Sigmoid colon (tissue), 6 donors: ENCODE measurements at regions not wholly inside any gene's neighbourhood (a gene's known extent, or its start where the extent isn't known, plus 50 kb on each side); places are given as distances from the start of the nearest gene placed in this dataset.

Experiments used
- DNase-seq: peaks from one replicate; pipeline ENCODE4 v3.0.0-alpha.2; 2019
- H3K27ac ChIP-seq, 4 donors: fragments of 200-600 bp; sonication (generic); one replicate each; pipeline ENCODE4 v1.5.1; 2016 to 2019; ENCODE audit warnings: mild to moderate bottlenecking in 1 of 4
- H3K27me3 ChIP-seq, 3 donors: fragments of 200-600 bp; sonication (generic); one replicate each; pipeline ENCODE4 v1.5.1; 2019; ENCODE audit warnings: mild to moderate bottlenecking in 1 of 3
- H3K36me3 ChIP-seq, 4 donors: fragments of 200-600 bp; sonication (generic); one replicate each; pipeline ENCODE4 v1.5.1; 2016 to 2019
- H3K4me1 ChIP-seq, 4 donors: fragments of 200-600 bp; sonication (generic); one replicate each; pipeline ENCODE4 v1.5.1; 2017 to 2019
- H3K4me3 ChIP-seq, 4 donors: fragments of 200-600 bp; sonication (generic); one replicate each; pipeline ENCODE4 v1.5.1; 2017 to 2019; ENCODE audit warnings: mild to moderate bottlenecking in 2 of 4, moderate library complexity in 1 of 4
- H3K9me3 ChIP-seq, 4 donors: fragments of 200-600 bp in 3 of 4; sonication (generic) in 3 of 4; one replicate each; pipeline versions ENCODE4 v1.5.1 to v1.6.1; 2013 to 2019
- EP300 ChIP-seq, 4 donors: sonication (generic); formaldehyde crosslinking; IDR thresholded peaks; one replicate each; pipeline ENCODE4 v1.6.1; 2017; ENCODE audit warnings: antibody characterized with exemption in 4 of 4
- POLR2A ChIP-seq, 2 donors: fragments of 450-650 bp; IDR thresholded peaks; one replicate each; pipeline ENCODE4 v1.6.1; 2016; ENCODE audit warnings: antibody characterized with exemption in 2 of 2, mild to moderate bottlenecking in 2 of 2, moderate library complexity in 2 of 2
- POLR2AphosphoS5 ChIP-seq, 4 donors: sonication (generic); formaldehyde crosslinking; IDR thresholded peaks; one replicate each; pipeline ENCODE4 v1.6.1; 2017; ENCODE audit warnings: antibody characterized with exemption in 4 of 4
- WGBS, 2 donors: extraction: QIAGEN DNeasy Blood & Tissue Kit; methylation state at CpG; one replicate each; pipeline ENCODE4 v1.1.7; 2013; 5-methylcytosine and 5-hydroxymethylcytosine counted together
- intact Hi-C: fragments of 100-400 bp; cut with DNase I; formaldehyde crosslinking; loops from one replicate; pipeline ENCODE4 v1.15.1; 2023
- TF ChIP-seq, protein P1 (sequence below), 4 experiments: fragments of 450-650 bp in 3 of 4; fragments of 200-600 bp in 1 of 4; IDR thresholded peaks; one replicate each; pipeline ENCODE4 v1.5.1; 2016 to 2019; ENCODE audit warnings: antibody characterized with exemption in 4 of 4, mild to moderate bottlenecking in 3 of 4, moderate library complexity in 2 of 4
- donor health status: healthy with polysubstance abuse.
- donor health status: healthy.

DNA sequence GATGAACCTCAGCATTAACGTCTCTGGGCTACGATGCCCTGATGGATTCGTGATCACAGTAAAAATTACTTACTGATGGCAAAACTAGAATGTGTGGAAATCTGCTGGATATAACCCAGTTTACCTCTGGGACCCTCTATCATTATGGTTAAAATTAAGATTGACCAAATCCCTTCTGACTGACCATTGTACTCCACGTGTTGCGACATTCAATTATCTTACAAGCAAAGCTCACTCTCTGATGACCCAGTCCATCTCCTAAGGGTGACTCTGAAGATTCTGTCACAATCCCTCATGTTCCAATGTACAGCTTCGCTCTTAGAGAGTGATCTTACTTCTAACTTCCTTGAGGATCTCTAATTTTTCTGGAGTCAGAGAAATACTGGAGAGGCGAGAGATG is 288.5 kb upstream of the RUNX1 start:
- WGBS, 2 donors = 95 to 96% methylated on average over 7 of the region's 7 CpGs
- intact Hi-C loops = no loop called here
- no peak for TF ChIP-seq EP300 (IDR thresholded peaks at IDR 0.05)
- TF ChIP-seq, protein P1, sequence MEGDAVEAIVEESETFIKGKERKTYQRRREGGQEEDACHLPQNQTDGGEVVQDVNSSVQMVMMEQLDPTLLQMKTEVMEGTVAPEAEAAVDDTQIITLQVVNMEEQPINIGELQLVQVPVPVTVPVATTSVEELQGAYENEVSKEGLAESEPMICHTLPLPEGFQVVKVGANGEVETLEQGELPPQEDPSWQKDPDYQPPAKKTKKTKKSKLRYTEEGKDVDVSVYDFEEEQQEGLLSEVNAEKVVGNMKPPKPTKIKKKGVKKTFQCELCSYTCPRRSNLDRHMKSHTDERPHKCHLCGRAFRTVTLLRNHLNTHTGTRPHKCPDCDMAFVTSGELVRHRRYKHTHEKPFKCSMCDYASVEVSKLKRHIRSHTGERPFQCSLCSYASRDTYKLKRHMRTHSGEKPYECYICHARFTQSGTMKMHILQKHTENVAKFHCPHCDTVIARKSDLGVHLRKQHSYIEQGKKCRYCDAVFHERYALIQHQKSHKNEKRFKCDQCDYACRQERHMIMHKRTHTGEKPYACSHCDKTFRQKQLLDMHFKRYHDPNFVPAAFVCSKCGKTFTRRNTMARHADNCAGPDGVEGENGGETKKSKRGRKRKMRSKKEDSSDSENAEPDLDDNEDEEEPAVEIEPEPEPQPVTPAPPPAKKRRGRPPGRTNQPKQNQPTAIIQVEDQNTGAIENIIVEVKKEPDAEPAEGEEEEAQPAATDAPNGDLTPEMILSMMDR (IDR thresholded peaks at IDR 0.05) = no peak
- no peak for TF ChIP-seq POLR2AphosphoS5 (IDR thresholded peaks at IDR 0.05)
- TF ChIP-seq POLR2A (IDR thresholded peaks at IDR 0.05) = no peak
- DNase-seq = no peak
- Histone ChIP-seq H3K27ac (no peak overlapping the region), H3K27me3 (no peaks in the 10 kb centered on the region), H3K36me3 (no peaks in the 10 kb centered on the region), H3K4me1 (no peaks in the 10 kb centered on the region), H3K4me3 (no peak overlapping the region), H3K9me3 (no peaks in the 10 kb centered on the region)

DNA sequence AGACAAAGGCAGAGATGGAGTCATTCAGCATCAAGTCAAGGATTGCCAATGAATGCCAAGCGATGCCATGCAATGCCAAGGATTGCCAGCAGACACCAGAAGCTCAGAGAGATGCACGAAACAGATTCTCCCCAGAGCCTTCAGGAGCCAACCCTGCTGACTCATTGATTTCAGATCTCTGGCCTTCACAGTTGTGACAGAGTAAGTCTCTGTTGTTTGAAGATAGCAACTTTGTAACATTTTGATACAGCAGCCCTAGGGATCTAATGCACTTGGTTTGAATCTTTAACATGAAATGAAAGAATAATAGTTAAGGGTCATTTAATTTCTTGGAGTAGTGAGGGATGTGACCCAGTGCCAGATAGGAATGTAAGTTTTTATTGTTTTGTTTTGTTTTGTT is 287.4 kb upstream of the RUNX1 start:
- H3K27me3 ChIP-seq = no peaks in the 10 kb centered on the region
- no peaks in the 10 kb centered on the region for H3K4me1 ChIP-seq
- WGBS, 2 donors = 91 to 93% methylated on average over 2 of the region's 2 CpGs
- H3K27ac ChIP-seq = no peak overlapping the region
- TF ChIP-seq POLR2A (IDR thresholded peaks at IDR 0.05) (no peak), EP300 (IDR thresholded peaks at IDR 0.05) (no peak), POLR2AphosphoS5 (IDR thresholded peaks at IDR 0.05) (no peak)
- TF ChIP-seq, protein P1 (IDR thresholded peaks at IDR 0.05) = no peak
- no peaks in the 10 kb centered on the region for H3K9me3 ChIP-seq
- no peaks in the 10 kb centered on the region for H3K36me3 ChIP-seq
- intact Hi-C loops = no loop called here
- DNase-seq = no peak
- H3K4me3 ChIP-seq = no peak overlapping the region

DNA sequence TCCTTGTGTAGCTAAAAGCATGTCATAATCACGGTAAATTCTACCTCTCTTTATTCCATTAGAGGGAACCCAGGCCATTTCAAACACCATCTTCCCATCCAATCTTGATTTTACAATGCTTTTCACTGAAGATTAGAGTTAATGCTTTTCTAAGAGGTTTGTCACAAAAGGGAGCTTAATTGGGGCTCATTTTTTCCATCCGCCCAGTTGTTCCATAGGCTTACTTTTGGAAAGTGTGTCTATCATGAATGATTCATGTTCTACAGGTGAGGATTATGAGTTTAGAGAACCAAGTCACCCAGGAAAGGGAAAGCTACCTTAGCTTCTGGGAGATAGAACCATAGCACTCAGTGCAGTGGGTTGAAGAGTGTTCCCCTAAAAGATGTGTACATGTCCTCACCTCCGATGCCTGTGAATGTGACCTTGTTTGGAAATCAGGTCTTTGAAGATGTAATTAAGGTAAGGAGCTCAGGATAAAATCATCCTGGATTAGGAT is 286.9 kb upstream of the RUNX1 start:
- no peaks in the 10 kb centered on the region for H3K27me3 ChIP-seq
- no peaks in the 10 kb centered on the region for H3K9me3 ChIP-seq
- no peak overlapping the region for H3K4me3 ChIP-seq
- no peaks in the 10 kb centered on the region for H3K36me3 ChIP-seq
- 95 to 98% methylated on average over 3 of the region's 3 CpGs for WGBS, 2 donors
- H3K27ac ChIP-seq = no peak overlapping the region
- DNase-seq = no peak
- H3K4me1 ChIP-seq = no peaks in the 10 kb centered on the region
- TF ChIP-seq, protein P1 (IDR thresholded peaks at IDR 0.05) = no peak
- TF ChIP-seq POLR2AphosphoS5 (IDR thresholded peaks at IDR 0.05) = no peak
- no peak for TF ChIP-seq EP300 (IDR thresholded peaks at IDR 0.05)
- TF ChIP-seq POLR2A (IDR thresholded peaks at IDR 0.05) = no peak
- intact Hi-C loops = no loop called here

DNA sequence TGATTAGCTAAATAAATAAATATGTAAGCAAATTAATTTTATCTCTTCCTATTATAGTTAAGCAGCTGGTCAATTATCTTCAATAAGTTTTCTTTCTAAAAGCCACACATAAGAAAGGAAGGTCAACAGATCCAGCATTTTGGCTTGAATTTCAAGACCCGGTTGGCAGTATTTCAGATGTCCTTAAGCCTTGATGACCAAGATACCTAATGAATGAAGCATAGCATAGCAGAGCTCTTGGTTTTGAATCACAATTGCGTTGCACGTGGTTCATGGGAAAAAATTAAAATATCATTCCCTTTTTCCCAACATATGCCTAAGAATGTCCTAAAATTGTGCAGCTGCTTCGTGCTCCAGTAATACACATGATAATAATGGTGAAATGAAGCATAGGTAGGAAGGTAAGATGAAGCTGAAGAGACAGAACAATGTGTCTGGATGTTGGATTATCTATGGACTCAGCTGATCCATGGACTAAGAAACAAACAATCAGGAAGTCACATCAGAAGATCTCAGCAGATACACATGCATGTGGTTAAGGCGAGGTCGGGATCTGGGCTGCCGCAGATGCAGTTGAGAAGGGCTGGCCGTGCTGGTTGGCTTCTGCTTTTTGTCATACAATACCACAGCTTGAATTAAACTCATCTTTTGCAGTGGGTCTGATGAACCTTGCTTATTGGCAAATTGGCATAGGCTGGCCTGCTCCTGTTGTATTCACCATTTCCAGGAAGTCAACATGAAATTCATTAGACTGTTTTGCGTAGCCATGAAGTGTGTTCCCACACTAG is 284.9 kb upstream of the RUNX1 start:
- intact Hi-C loops = no loop called here
- Histone ChIP-seq H3K4me1 (peaks cover 0 to 3% (median under 1%) of the 10 kb centered on the region in 4 donors), H3K4me3 (no peak overlapping the region), H3K27me3 (no peaks in the 10 kb centered on the region), H3K27ac (no peak overlapping the region), H3K9me3 (no peaks in the 10 kb centered on the region), H3K36me3 (no peaks in the 10 kb centered on the region)
- DNase-seq = no peak
- 85 to 91% methylated on average over 9 of the region's 9 CpGs for WGBS, 2 donors
- TF ChIP-seq, protein P1 (IDR thresholded peaks at IDR 0.05) = no peak
- TF ChIP-seq POLR2A (IDR thresholded peaks at IDR 0.05) (no peak), EP300 (IDR thresholded peaks at IDR 0.05) (no peak), POLR2AphosphoS5 (IDR thresholded peaks at IDR 0.05) (no peak)
